ENCODE measurements at regions not wholly inside any gene's neighbourhood (a gene's known extent, or its start where the extent isn't known, plus 50 kb on each side); places are given as distances from the start of the nearest gene placed in this dataset.
"Not testable (repeated sequence)": the region's sequence is repeated elsewhere in the genome, so short reads cannot be mapped to it uniquely, and the experiment has no call there.

- DNase-seq (ENCODE audit: low read depth), result not testable (repeated sequence)
Observed at GRCh38 chr10:47166808-47167581, 133.0 kb upstream of the GDF10 start.

GRCh38 chr10:47167591-47167990 is 132.4 kb upstream of the GDF10 start:
- DNase-seq (ENCODE audit: low read depth), result no peak

- DNase-seq (ENCODE audit: low read depth), result no peak
Observed at GRCh38 chr10:47169581-47169980, 130.4 kb upstream of the GDF10 start.

GRCh38 chr10:47173929-47174442 is 126.0 kb upstream of the GDF10 start:
- DNase-seq (ENCODE audit: low read depth), result no peak

- no peak for DNase-seq (ENCODE audit: low read depth)
Observed at GRCh38 chr10:47175181-47176123, 124.5 kb upstream of the GDF10 start.

GRCh38 chr10:47176206-47176902 is 123.6 kb upstream of the GDF10 start:
- DNase-seq (ENCODE audit: low read depth), result no peak

GRCh38 chr10:47176903-47177868 is 122.8 kb upstream of the GDF10 start:
- no peak for DNase-seq (ENCODE audit: low read depth)

- no peak for DNase-seq (ENCODE audit: low read depth)
Observed at GRCh38 chr10:47178537-47179290, 121.3 kb upstream of the GDF10 start.

GRCh38 chr10:47179291-47179647 is 120.7 kb upstream of the GDF10 start:
- DNase-seq (ENCODE audit: low read depth), result no peak

GRCh38 chr10:47181052-47181849 is 118.7 kb upstream of the GDF10 start:
- DNase-seq (ENCODE audit: low read depth), result no peak

- no peak for DNase-seq (ENCODE audit: low read depth)
Observed at GRCh38 chr10:47182934-47183703, 116.9 kb upstream of the GDF10 start.

- no peak for DNase-seq (ENCODE audit: low read depth)
Observed at GRCh38 chr10:47183704-47184041, 116.3 kb upstream of the GDF10 start.

- DNase-seq (ENCODE audit: low read depth), result no peak
Observed at GRCh38 chr10:47184273-47184672, 115.7 kb upstream of the GDF10 start.

GRCh38 chr10:47184724-47185330 is 115.2 kb upstream of the GDF10 start:
- no peak for DNase-seq (ENCODE audit: low read depth)

- no peak for DNase-seq (ENCODE audit: low read depth)
Observed at GRCh38 chr10:47186941-47187340, 113.1 kb upstream of the GDF10 start.

- DNase-seq (ENCODE audit: low read depth), result no peak
Observed at GRCh38 chr10:47187592-47187991, 112.4 kb upstream of the GDF10 start.

- no peak for DNase-seq (ENCODE audit: low read depth)
Observed at GRCh38 chr10:47188156-47188555, 111.8 kb upstream of the GDF10 start.

- DNase-seq (ENCODE audit: low read depth), result no peak
Observed at GRCh38 chr10:47189802-47190201, 110.2 kb upstream of the GDF10 start.
